ENCODE measurements at regions not wholly inside any gene's neighbourhood (a gene's known extent, or its start where the extent isn't known, plus 50 kb on each side); places are given as distances from the start of the nearest gene placed in this dataset.
"Not testable (repeated sequence)": the region's sequence is repeated elsewhere in the genome, so short reads cannot be mapped to it uniquely, and the experiment has no call there.

- peak in 1 of 3 experiments; percentile 3 for DNase-seq
Observed at GRCh38 chr4:15294832-15295231, 133.0 kb upstream of the C1QTNF7 start.

GRCh38 chr4:15295421-15296162 is 132.2 kb upstream of the C1QTNF7 start:
- peak in 1 of 3 experiments; percentile 34 for DNase-seq

GRCh38 chr4:15297344-15297743 is 130.5 kb upstream of the C1QTNF7 start:
- DNase-seq, result no peak

- no peak for DNase-seq
Observed at GRCh38 chr4:15299627-15300026, 128.2 kb upstream of the C1QTNF7 start.

GRCh38 chr4:15303052-15303641 is 124.7 kb upstream of the C1QTNF7 start:
- no peak for DNase-seq

- DNase-seq, result no peak
Observed at GRCh38 chr4:15314974-15315373, 112.9 kb upstream of the C1QTNF7 start.

GRCh38 chr4:15317246-15317645 is 110.6 kb upstream of the C1QTNF7 start:
- no peak for DNase-seq

GRCh38 chr4:15318621-15319348 is 109.0 kb upstream of the C1QTNF7 start:
- DNase-seq, result no peak

GRCh38 chr4:15320121-15320678 is 107.6 kb upstream of the C1QTNF7 start:
- no peak for DNase-seq

GRCh38 chr4:15322006-15322405 is 105.8 kb upstream of the C1QTNF7 start:
- DNase-seq, result no peak

- no peak for DNase-seq
Observed at GRCh38 chr4:15325987-15326386, 101.8 kb upstream of the C1QTNF7 start.

- no peak for DNase-seq
Observed at GRCh38 chr4:15327311-15328298, 100.2 kb upstream of the C1QTNF7 start.

GRCh38 chr4:15331930-15332329 is 95.9 kb upstream of the C1QTNF7 start:
- no peak for DNase-seq

- no peak for DNase-seq
Observed at GRCh38 chr4:15332377-15332776, 95.5 kb upstream of the C1QTNF7 start.

GRCh38 chr4:15333692-15334633 is 93.9 kb upstream of the C1QTNF7 start:
- no peak for DNase-seq

GRCh38 chr4:15336410-15337167 is 91.2 kb upstream of the C1QTNF7 start:
- no peak for DNase-seq

- not testable (repeated sequence) for DNase-seq
Observed at GRCh38 chr4:15337168-15337657, 90.6 kb upstream of the C1QTNF7 start.

- DNase-seq, result no peak
Observed at GRCh38 chr4:15339737-15340136, 88.1 kb upstream of the C1QTNF7 start.

- DNase-seq, result no peak
Observed at GRCh38 chr4:15340332-15340731, 87.5 kb upstream of the C1QTNF7 start.

Data from NCI-H1417 (cell line).